Skeletal muscle satellite cell (primary cell): ENCODE measurements at regions not wholly inside any gene's neighbourhood (a gene's known extent, or its start where the extent isn't known, plus 50 kb on each side); places are given as distances from the start of the nearest gene placed in this dataset.

Experiments used
- H3K27me3 ChIP-seq: 2 replicates; pipeline ENCODE4 v1.7.0; 2013; ENCODE audit warnings: low read length; ENCODE audit not compliant: control insufficient read depth, insufficient read depth
- H3K36me3 ChIP-seq: 2 replicates; pipeline ENCODE4 v1.7.0; 2013; ENCODE audit warnings: mild to moderate bottlenecking, control low read depth, low read length; ENCODE audit not compliant: insufficient read depth
- H3K4me1 ChIP-seq: 2 replicates; pipeline ENCODE4 v1.7.0; 2013; ENCODE audit warnings: low read length; ENCODE audit not compliant: control insufficient read depth, insufficient read depth
- H3K4me2 ChIP-seq: 2 replicates; pipeline ENCODE4 v1.7.0; 2013; ENCODE audit warnings: mild to moderate bottlenecking, low read length
- H3K4me3 ChIP-seq: 2 replicates; pipeline ENCODE4 v1.7.0; 2013; ENCODE audit warnings: low read length
- H3K9ac ChIP-seq: 2 replicates; pipeline ENCODE4 v1.7.0; 2013; ENCODE audit warnings: mild to moderate bottlenecking, low read depth, low read length, moderate library complexity
- H3K9me3 ChIP-seq: replicated peaks from 2 replicates; pipeline ENCODE4 v1.7.0; 2013; ENCODE audit warnings: mild to moderate bottlenecking, control low read depth, low read length

DNA sequence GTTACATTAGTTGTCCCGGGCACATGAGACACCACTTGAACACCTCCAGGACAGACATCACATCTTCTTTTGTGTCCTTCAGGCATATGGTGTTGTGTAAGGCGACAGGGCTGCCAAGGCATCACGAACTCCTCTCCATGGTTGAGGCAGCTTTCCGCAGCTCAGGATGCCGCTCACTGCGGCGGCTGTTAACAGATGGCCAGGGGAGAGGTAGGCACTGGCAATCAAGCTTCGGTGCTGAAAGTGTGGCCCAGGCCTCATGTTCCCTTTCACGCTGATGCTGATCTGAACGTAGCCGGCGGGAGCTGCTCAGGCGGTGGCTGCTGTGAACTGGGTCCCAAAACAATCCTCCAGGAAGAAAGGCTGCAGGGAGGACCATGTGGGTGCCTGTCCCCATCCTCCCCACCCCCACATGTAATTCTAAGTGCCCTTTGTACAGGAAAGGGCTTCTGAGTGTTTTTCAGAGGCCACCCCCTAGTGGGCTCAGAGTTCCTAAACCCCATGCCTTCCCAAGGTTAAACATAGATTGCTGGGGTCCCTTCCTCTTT lies 287.1 kb upstream of the AJAP1 start:
- H3K4me2 ChIP-seq, result no peak overlapping the region
- peaks cover 20% of the 10 kb centered on the region for H3K9me3 ChIP-seq
- H3K27me3 ChIP-seq, result no peaks in the 10 kb centered on the region
- H3K4me1 ChIP-seq, result no peaks in the 10 kb centered on the region
- no peaks in the 10 kb centered on the region for H3K36me3 ChIP-seq
- no peak overlapping the region for H3K4me3 ChIP-seq
- no peak overlapping the region for H3K9ac ChIP-seq

DNA sequence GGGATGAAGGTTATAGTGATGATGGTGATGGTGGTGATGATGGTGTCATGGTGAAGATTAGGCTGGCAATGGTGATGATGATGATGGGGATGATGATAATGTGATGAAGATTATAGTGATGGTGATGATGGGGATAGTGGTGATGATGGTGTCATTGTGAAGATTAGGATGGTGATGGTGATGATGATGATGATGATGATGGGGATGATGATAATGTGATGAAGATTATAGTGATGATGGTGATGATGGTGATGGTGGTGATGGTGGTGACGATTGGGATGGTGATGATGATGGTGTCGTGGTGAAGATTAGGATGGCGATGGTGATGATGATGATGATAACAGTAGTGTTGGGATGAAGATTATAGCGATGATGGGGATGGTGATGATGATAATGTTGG lies 285.1 kb upstream of the AJAP1 start:
- Histone ChIP-seq H3K36me3 (no peaks in the 10 kb centered on the region), H3K4me2 (no peak overlapping the region), H3K4me3 (no peak overlapping the region), H3K9ac (no peak overlapping the region), H3K4me1 (no peaks in the 10 kb centered on the region), H3K9me3 (peaks cover 18% of the 10 kb centered on the region), H3K27me3 (no peaks in the 10 kb centered on the region)

DNA sequence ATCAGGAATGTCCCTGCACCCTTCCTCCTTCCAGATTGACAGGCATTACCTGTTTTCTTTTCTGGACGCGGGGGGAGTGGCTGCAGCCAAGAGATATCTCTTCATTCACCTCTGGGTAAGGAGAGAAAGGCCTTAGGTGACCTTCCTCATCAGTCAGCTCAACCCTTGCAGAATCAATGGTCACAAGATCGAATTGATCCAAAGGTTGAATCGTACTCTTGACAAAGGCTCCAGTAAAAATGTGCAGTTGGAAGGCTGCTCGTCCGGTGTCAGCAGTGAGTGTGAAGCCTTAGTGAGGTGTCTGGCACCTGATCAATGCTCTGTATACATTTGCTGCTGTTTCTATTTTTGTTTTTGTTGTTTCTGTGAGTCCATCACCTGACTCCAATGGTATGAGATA lies 282.6 kb upstream of the AJAP1 start:
- Histone ChIP-seq H3K9me3 (peaks cover 19% of the 10 kb centered on the region), H3K27me3 (no peaks in the 10 kb centered on the region)

DNA sequence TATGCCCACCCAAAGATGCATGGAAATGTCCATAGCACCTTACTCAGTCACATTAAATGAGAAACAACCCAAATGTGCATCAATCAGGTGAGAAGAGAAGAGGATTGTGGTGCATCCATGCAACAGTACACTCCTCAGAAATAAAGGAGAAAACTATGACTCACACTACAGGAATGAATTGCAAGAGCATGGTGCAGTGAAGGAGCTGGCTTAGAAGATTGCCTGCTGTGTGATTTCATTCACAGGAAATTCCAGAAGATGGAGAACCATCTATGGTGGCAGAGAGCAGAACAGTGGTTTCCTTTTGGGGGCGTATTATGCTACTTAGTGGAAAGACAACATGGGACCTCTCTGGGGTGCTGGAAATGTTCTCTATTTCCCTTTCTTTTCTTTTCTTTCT lies 278.6 kb upstream of the AJAP1 start:
- Histone ChIP-seq H3K9ac (no peak overlapping the region), H3K9me3 (peaks cover 16% of the 10 kb centered on the region), H3K27me3 (no peaks in the 10 kb centered on the region), H3K4me1 (no peaks in the 10 kb centered on the region), H3K36me3 (no peaks in the 10 kb centered on the region), H3K4me2 (no peak overlapping the region), H3K4me3 (no peak overlapping the region)

More for the DNA sequence above, 282.6 kb upstream of the AJAP1 start:
- Histone ChIP-seq H3K9ac (no peak overlapping the region), H3K4me3 (no peak overlapping the region), H3K36me3 (no peaks in the 10 kb centered on the region), H3K4me2 (no peak overlapping the region), H3K4me1 (no peaks in the 10 kb centered on the region)

DNA sequence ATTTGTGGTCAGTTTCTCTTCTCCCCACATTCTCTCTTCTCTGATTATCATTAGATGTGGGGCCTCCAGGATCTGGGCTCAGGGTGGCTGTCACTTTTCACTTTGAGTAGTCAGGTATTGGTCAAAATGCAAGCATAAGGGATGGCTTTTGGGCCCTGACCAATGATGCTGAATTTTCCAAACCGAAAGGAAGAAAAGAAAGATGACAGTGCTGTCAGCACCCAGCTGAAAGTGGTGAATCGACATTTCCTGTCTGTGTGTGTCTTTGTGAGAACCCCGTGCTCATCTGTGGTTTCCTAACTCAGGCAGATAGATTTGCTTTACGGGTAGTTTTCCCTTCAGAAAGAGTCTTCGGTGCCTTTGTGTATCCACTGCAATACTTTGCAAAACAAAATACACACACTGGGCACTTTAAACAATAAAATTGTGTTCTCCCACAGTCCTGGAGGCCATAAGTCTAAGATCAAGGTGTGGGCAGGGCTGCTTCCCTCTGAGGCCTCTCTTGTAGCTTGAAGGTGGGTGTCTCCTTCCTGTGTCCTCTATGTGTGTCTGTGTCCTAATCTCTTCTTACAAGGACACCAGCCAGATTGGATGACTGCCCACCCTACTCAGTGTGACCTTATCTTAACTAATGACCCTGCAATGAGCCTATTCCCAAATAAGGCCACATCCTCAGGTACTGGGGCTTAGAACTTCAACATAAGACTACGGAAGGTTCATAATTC lies 274.8 kb upstream of the AJAP1 start:
- Histone ChIP-seq H3K4me3 (no peak overlapping the region), H3K4me1 (no peaks in the 10 kb centered on the region), H3K9ac (no peak overlapping the region), H3K9me3 (peaks cover 15% of the 10 kb centered on the region), H3K27me3 (no peaks in the 10 kb centered on the region), H3K4me2 (no peak overlapping the region), H3K36me3 (no peaks in the 10 kb centered on the region)

DNA sequence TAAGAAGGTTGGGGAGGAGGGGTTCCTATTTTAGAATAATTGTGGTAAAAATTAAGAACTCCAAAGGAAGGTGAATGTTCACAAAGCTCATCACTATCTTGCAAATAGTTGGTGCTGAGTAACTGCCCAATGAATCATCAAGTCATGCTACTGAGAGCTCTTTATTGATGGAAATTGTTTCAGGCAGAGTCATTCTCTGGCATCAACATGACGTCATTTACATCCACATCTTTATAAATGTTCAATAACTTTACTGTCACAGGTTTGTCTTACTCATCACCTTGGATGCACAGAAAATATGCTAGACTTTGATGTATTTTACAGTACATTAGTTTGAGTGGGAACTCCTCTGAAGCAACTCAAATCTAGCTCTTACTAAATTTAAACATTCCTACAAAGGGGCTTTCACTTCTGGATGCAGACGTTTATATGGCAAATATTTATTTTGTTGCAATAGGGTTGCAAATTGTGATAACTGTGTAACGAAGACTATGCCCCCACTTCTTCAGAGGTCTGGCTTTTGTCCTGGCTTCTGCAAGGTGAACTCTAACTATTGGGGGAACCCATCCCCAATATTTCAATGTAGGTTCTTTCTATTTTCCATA lies 273.7 kb upstream of the AJAP1 start:
- Histone ChIP-seq H3K9ac (no peak overlapping the region), H3K36me3 (no peaks in the 10 kb centered on the region), H3K9me3 (peaks cover 14% of the 10 kb centered on the region), H3K27me3 (no peaks in the 10 kb centered on the region), H3K4me1 (no peaks in the 10 kb centered on the region), H3K4me2 (no peak overlapping the region), H3K4me3 (no peak overlapping the region)

DNA sequence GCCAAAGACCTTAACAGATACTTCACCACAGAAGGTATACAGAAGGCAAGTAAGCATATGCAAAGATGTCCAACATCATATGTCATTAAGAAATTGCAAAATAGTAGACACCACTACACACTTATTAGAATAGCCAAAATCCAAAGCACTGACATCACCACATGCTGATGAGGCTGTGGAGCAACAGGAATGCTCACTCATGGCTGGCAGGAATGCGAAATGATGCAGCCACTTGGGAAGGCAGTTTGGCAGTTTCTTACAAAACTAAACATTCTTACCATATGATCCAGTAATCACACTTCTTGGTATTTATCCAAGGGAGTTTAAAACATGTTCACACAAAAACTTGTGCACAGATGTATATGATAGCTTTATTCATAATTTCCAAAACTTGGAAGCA lies 261.2 kb upstream of the AJAP1 start:
- H3K36me3 ChIP-seq, result no peaks in the 10 kb centered on the region
- no peaks in the 10 kb centered on the region for H3K27me3 ChIP-seq
- no peak overlapping the region for H3K9ac ChIP-seq
- no peak overlapping the region for H3K4me2 ChIP-seq
- H3K4me1 ChIP-seq, result no peaks in the 10 kb centered on the region
- H3K4me3 ChIP-seq, result no peak overlapping the region
- H3K9me3 ChIP-seq, result peaks cover 18% of the 10 kb centered on the region

DNA sequence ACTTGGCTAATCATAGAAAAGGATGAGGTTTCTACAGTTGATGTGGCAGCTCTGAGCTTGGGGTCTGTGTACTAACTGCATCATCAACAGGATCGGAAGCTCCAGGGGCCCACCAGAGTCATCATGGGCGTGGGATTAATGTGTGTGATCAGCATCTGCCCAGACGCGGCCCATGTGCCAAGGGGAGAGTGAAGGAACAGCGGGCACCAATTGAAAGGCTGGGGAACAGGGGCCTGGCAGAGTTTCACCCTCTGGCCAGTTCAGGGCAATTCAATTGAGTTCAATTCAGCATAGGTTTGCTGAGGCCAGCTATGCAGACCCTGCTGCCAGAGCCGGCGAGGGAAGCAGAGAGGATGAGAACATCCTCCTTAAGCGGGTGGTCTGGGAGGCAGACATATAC lies 260.0 kb upstream of the AJAP1 start:
- no peaks in the 10 kb centered on the region for H3K27me3 ChIP-seq
- H3K9ac ChIP-seq, result no peak overlapping the region
- H3K9me3 ChIP-seq, result peaks cover 17% of the 10 kb centered on the region

DNA sequence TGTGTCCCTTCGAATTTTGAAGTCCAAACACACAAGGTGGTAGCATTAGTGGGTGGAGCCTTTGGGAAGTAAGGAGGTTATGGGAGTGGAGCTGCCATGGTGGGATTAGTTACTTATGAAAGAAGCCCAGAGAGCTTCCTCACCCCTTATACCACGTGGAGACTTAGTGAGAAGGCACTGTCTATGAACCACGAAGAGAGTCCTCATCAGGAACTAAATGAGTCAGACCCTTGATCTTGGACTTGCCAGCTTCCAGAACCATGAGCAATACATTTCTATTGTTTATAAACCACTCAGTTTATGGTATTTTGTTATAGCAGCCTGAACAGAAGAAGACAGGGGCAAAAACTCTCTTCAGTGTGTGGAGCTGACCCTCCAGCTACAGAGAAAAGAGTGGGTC lies 259.3 kb upstream of the AJAP1 start:
- H3K4me2 ChIP-seq, result no peak overlapping the region
- peaks cover 22% of the 10 kb centered on the region for H3K9me3 ChIP-seq
- H3K9ac ChIP-seq, result no peak overlapping the region
- no peaks in the 10 kb centered on the region for H3K4me1 ChIP-seq
- H3K36me3 ChIP-seq, result no peaks in the 10 kb centered on the region
- H3K4me3 ChIP-seq, result no peak overlapping the region
- no peaks in the 10 kb centered on the region for H3K27me3 ChIP-seq

More for the DNA sequence above, 260.0 kb upstream of the AJAP1 start:
- H3K36me3 ChIP-seq, result no peaks in the 10 kb centered on the region
- H3K4me2 ChIP-seq, result no peak overlapping the region
- H3K4me3 ChIP-seq, result no peak overlapping the region
- no peaks in the 10 kb centered on the region for H3K4me1 ChIP-seq

DNA sequence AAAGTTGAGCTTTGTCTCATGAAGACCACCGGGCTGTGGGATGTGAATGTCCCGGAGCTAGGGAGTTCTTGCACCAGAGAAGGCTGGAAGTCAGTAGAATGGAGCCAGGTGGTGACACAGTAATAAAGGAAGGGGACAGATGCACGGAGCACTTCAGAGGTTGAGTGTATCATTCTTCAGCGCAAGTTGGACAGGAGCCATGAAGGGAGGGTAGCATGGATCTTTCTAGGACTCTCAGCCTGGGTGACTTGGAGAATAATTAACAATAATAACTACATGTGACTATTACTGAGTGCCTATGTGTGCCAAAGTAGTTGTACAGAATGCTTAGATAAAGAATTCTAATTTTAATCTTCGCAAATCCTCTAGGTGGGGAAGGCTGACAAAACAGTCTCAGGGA lies 258.7 kb upstream of the AJAP1 start:
- Histone ChIP-seq H3K9ac (no peak overlapping the region), H3K4me2 (no peak overlapping the region), H3K9me3 (peaks cover 25% of the 10 kb centered on the region), H3K36me3 (no peaks in the 10 kb centered on the region), H3K4me3 (no peak overlapping the region), H3K4me1 (no peaks in the 10 kb centered on the region), H3K27me3 (no peaks in the 10 kb centered on the region)

DNA sequence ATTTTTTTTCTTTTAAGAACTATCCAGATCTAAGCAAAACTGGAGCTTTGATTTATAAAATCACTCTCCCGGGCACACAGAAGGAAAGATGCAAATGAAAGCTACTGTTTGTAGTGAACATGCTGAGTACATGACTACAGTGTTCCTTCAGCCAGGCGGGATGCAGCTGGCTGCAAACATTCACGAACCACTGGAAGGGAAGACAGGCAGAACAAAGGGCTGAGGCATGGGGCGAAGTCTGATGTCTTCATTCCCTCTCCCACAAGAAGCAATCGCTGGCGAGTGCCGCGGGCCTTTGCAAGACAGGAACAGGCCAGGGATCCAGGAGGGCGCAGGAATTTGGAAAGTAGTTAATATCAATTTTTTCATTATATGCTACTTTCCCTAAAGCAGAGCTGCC lies 257.9 kb upstream of the AJAP1 start:
- no peaks in the 10 kb centered on the region for H3K4me1 ChIP-seq
- H3K27me3 ChIP-seq, result no peaks in the 10 kb centered on the region
- no peak overlapping the region for H3K4me2 ChIP-seq
- no peak overlapping the region for H3K4me3 ChIP-seq
- H3K9me3 ChIP-seq, result peaks cover 28% of the 10 kb centered on the region
- H3K36me3 ChIP-seq, result no peaks in the 10 kb centered on the region
- H3K9ac ChIP-seq, result no peak overlapping the region

DNA sequence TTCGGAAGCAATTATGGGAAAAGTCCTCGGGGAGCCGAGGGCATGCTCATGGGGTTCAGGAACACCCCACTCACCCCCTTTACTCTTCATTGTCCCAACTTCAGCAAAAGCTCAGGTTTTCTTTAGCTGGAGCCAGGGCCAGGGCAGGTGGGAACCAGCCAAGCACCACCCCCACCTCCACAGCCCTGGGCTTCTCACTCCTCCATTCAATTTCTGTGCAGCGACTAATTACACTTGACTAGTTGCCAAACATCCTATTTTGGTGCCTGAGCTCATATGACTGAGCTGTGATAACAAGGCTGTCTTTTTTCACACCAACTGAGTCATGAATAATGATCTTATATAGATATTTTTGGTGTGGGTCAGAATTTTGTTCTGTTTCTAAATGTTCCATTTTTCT lies 257.2 kb upstream of the AJAP1 start:
- Histone ChIP-seq H3K36me3 (no peaks in the 10 kb centered on the region), H3K4me2 (no peak overlapping the region), H3K4me3 (no peak overlapping the region), H3K9ac (no peak overlapping the region), H3K4me1 (no peaks in the 10 kb centered on the region), H3K27me3 (no peaks in the 10 kb centered on the region), H3K9me3 (peaks cover 28% of the 10 kb centered on the region)
